Sigmoid colon (tissue), 4 donors: ENCODE measurements at regions not wholly inside any gene's neighbourhood (a gene's known extent, or its start where the extent isn't known, plus 50 kb on each side); places are given as distances from the start of the nearest gene placed in this dataset.

Source experiments
- CTCF ChIP-seq, 4 experiments: fragments of 450-650 bp in 3 of 4; fragments of 200-600 bp in 1 of 4; IDR thresholded peaks; one replicate each; pipeline ENCODE4 v1.5.1; 2016 to 2019; ENCODE audit warnings: antibody characterized with exemption in 4 of 4, mild to moderate bottlenecking in 3 of 4, moderate library complexity in 2 of 4
- EP300 ChIP-seq, 4 donors: sonication (generic); formaldehyde crosslinking; IDR thresholded peaks; one replicate each; pipeline ENCODE4 v1.6.1; 2017; ENCODE audit warnings: antibody characterized with exemption in 4 of 4
- POLR2A ChIP-seq, 2 donors: fragments of 450-650 bp; IDR thresholded peaks; one replicate each; pipeline ENCODE4 v1.6.1; 2016; ENCODE audit warnings: antibody characterized with exemption in 2 of 2, mild to moderate bottlenecking in 2 of 2, moderate library complexity in 2 of 2

DNA sequence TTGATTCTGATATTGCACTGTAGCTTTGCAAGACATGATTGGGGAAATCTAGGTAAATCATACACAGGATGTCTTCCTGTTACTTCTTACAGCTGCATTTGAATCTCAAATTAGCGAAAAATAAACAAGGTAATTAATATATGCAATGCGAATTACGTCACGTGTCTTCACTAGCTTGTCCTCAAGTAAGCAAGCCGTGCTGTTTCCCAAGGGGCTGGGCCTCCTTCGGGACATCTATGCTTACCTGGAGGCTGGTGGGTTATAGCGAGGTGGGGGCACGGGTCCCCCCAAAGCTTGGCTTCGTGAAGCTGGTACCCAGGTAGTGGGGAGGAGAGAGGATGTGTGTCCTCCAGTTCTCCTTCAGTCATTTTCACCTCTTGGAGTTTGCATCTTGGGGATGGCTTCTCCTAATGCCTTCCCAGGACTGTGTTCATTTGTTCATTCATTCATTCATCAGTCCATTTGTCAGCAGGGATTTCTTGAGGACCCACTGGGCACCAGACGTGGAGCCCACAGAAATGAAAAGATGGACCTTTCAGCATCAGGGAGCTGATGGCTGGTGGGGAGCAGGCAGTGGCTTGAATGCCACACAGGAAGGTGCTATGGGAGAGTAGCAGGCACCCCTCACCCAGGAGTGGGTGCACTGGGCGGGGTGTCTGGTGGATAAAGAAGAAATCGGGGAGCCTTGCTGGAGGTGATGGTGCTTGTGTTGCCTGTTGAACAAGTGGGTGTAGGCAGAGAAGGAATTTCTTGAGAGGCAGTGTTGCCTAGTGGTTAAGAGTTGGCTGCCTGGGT, 155.1 kb downstream of the GLI2 start:
- TF ChIP-seq CTCF (IDR thresholded peaks at IDR 0.05) (no peak), EP300 (IDR thresholded peaks at IDR 0.05) (no peak), POLR2A (IDR thresholded peaks at IDR 0.05) (no peak)
